Colonic mucosa (tissue), 4 donors: ENCODE measurements at regions not wholly inside any gene's neighbourhood (a gene's known extent, or its start where the extent isn't known, plus 50 kb on each side); places are given as distances from the start of the nearest gene placed in this dataset.

Source experiments
- DNase-seq: peaks from one replicate; pipeline ENCODE4 v3.0.0-alpha.2; 2020
- H3K27ac ChIP-seq: fragments of 200-600 bp; one replicate; pipeline ENCODE4 v1.8.0; 2021
- H3K27me3 ChIP-seq: fragments of 200-600 bp; one replicate; pipeline ENCODE4 v1.8.0; 2021
- H3K36me3 ChIP-seq: fragments of 200-600 bp; one replicate; pipeline ENCODE4 v1.8.0; 2021
- H3K4me1 ChIP-seq: fragments of 200-600 bp; one replicate; pipeline ENCODE4 v1.8.0; 2021; ENCODE audit warnings: mild to moderate bottlenecking
- H3K4me3 ChIP-seq: fragments of 200-600 bp; one replicate; pipeline ENCODE4 v1.8.0; 2021
- H3K9ac ChIP-seq, 2 donors: one replicate each; pipeline ENCODE4 v1.7.0; 2013; ENCODE audit warnings: control low read depth in 2 of 2, low read depth in 2 of 2, low read length in 2 of 2
- H3K9me3 ChIP-seq: fragments of 200-600 bp; one replicate; pipeline ENCODE4 v1.8.0; 2021
- intact Hi-C: fragments of 100-400 bp; cut with DNase I; formaldehyde crosslinking; loops from one replicate; pipeline ENCODE4 v1.14.1; 2022
- TF ChIP-seq, protein P1 (sequence below): fragments of 200-600 bp; IDR thresholded peaks from one replicate; pipeline ENCODE4 v1.8.0; 2022; ENCODE audit warnings: antibody characterized with exemption, mild to moderate bottlenecking
- donor health status: healthy.
- donor health status: DM: no; HTN: no; CAD: no.
- donor health status: DM: no; HTN: no; CAD: no.

- no peaks in the 10 kb centered on the region for H3K27me3 ChIP-seq
- H3K9ac ChIP-seq, result no peak overlapping the region
- no peaks in the 10 kb centered on the region for H3K36me3 ChIP-seq
- DNase-seq, result no peak
- H3K4me1 ChIP-seq, result no peaks in the 10 kb centered on the region
- H3K27ac ChIP-seq, result no peak overlapping the region
- no peaks in the 10 kb centered on the region for H3K9me3 ChIP-seq
- intact Hi-C loops, result no loop called here
- H3K4me3 ChIP-seq, result no peak overlapping the region
- TF ChIP-seq, protein P1, sequence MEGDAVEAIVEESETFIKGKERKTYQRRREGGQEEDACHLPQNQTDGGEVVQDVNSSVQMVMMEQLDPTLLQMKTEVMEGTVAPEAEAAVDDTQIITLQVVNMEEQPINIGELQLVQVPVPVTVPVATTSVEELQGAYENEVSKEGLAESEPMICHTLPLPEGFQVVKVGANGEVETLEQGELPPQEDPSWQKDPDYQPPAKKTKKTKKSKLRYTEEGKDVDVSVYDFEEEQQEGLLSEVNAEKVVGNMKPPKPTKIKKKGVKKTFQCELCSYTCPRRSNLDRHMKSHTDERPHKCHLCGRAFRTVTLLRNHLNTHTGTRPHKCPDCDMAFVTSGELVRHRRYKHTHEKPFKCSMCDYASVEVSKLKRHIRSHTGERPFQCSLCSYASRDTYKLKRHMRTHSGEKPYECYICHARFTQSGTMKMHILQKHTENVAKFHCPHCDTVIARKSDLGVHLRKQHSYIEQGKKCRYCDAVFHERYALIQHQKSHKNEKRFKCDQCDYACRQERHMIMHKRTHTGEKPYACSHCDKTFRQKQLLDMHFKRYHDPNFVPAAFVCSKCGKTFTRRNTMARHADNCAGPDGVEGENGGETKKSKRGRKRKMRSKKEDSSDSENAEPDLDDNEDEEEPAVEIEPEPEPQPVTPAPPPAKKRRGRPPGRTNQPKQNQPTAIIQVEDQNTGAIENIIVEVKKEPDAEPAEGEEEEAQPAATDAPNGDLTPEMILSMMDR, result no peak
These were observed 120.3 kb upstream of the DSEL start for GRCh38 chr18:67636597-67637385.

DNA sequence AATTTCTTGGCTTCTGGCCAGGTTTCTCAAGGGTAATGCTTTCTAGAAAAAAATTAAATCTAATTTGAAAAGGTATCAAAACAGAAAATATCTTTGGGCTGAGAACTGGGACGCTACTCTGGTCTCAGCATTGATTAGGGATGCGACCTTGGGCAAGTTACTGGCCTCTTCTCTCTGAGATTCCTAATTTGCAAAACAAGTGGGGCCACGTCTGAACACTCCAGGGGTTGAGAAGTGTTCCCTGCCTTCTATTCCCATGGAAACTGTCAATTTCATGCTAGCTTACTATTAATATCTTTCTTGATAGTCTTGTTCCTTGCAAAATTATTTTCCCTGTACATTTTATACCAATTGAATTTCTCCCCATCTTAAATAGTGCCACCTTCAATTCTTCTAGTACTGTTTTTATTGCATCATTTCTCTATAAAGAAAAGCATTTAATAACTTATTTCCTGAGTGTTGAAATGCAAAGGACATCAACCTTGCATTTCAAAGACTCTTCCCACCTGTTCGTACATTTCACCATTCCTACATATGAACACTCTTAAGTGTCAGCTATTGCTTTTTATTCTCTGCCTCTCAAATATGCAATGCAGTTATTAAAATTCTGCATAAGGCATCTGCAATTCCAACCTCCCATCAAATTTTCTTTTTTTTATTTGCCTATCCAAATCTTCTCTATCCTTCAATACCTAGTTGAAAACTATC is 118.3 kb upstream of the DSEL start:
- TF ChIP-seq, protein P1, result no peak
- Histone ChIP-seq H3K9me3 (no peaks in the 10 kb centered on the region), H3K4me1 (no peaks in the 10 kb centered on the region), H3K36me3 (no peaks in the 10 kb centered on the region), H3K4me3 (no peak overlapping the region), H3K27ac (no peak overlapping the region), H3K27me3 (no peaks in the 10 kb centered on the region), H3K9ac (no peak overlapping the region)
- DNase-seq, result no peak
- intact Hi-C loops, result no loop called here

DNA sequence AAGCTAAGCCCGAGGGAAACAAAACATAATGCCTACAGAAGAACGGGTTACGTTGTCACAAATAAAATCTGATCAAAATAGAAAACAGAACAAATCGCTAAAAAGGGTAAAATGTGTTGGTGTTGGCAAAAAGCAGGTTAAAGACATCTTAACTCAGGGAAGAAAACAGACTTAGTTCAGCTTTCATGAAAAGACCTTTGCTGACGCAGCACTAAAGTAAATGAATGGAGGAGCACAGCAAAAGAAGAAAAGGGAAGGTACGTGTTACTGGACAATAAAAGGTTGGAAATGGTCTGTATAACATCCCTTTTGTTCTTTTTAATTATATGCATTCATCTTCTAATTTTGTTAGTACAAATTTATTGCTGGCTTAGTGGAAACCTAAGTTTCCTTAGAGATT is 117.4 kb upstream of the DSEL start:
- H3K4me1 ChIP-seq, result no peaks in the 10 kb centered on the region
- no peaks in the 10 kb centered on the region for H3K27me3 ChIP-seq
- no peak overlapping the region for H3K9ac ChIP-seq
- H3K27ac ChIP-seq, result no peak overlapping the region
- TF ChIP-seq, protein P1, result no peak
- H3K36me3 ChIP-seq, result no peaks in the 10 kb centered on the region
- H3K9me3 ChIP-seq, result no peaks in the 10 kb centered on the region
- no peak overlapping the region for H3K4me3 ChIP-seq
- intact Hi-C loops, result no loop called here
- no peak for DNase-seq

GRCh38 chr18:67621906-67622305 is 105.4 kb upstream of the DSEL start:
- no peak for DNase-seq
- Histone ChIP-seq H3K27me3 (no peaks in the 10 kb centered on the region), H3K36me3 (no peaks in the 10 kb centered on the region), H3K9me3 (no peaks in the 10 kb centered on the region), H3K9ac (no peak overlapping the region), H3K4me3 (no peak overlapping the region), H3K27ac (no peak overlapping the region), H3K4me1 (no peaks in the 10 kb centered on the region)
- intact Hi-C loops, result no loop called here
- TF ChIP-seq, protein P1, result no peak

DNA sequence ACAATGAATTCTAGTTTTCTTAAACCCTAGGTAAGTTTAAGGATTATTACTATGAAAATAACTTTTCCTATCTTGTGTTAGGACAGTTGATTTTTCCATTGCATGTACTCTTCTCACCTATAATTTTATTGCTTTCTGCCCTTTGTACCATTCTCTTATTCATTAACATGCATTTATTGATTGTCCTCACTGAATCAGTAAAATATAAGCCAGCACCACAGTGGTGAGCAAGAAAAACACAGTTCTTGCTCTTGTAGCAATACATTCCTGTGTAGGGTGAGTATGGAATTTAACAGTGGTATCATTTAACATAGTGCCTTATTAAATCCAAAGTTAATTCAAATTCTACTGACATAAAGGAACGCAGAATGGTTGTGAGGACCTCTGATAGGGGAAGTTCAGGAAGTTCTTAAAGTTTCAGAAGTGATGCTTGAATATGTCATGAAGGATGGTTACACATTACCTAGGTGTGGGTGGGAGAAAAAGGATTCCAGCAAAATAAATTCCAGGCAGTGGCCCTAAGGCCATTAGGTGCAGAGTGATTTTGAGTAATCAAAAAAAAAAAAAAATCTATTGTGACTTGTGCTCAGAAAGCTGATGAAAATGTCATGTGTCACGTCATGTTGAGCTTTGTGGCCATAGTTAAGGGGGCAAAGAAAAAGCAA is 104.7 kb upstream of the DSEL start:
- DNase-seq, result no peak
- intact Hi-C loops, result no loop called here

More for the DNA sequence above, 104.7 kb upstream of the DSEL start:
- TF ChIP-seq, protein P1, result no peak
- no peak overlapping the region for H3K9ac ChIP-seq
- H3K4me1 ChIP-seq, result no peaks in the 10 kb centered on the region
- no peaks in the 10 kb centered on the region for H3K27me3 ChIP-seq
- H3K4me3 ChIP-seq, result no peak overlapping the region
- H3K36me3 ChIP-seq, result no peaks in the 10 kb centered on the region
- no peak overlapping the region for H3K27ac ChIP-seq
- H3K9me3 ChIP-seq, result no peaks in the 10 kb centered on the region
